ENCODE measurements at regions not wholly inside any gene's neighbourhood (a gene's known extent, or its start where the extent isn't known, plus 50 kb on each side); places are given as distances from the start of the nearest gene placed in this dataset.
"Not testable (repeated sequence)": the region's sequence is repeated elsewhere in the genome, so short reads cannot be mapped to it uniquely, and the experiment has no call there.

GRCh38 chr11:97912629-97913028 is 1108.1 kb upstream of the CNTN5 start:
- no peak overlapping the region for H2AFZ ChIP-seq (ENCODE audit: low read length)
- H3K79me1 ChIP-seq (ENCODE audit: insufficient read depth, low read depth, low read length, poor library complexity, severe bottlenecking): no peaks in the 10 kb centered on the region
- no peak for DNase-seq
- no peak overlapping the region for H3K4me3 Mint-ChIP-seq
- H3K9me3 Mint-ChIP-seq: no peaks in the 10 kb centered on the region
- H3K23me2 ChIP-seq (ENCODE audit: insufficient read length, low read depth, low read length, poor library complexity, severe bottlenecking): no peaks in the 10 kb centered on the region
- no peaks in the 10 kb centered on the region for H3K27me3 ChIP-seq (ENCODE audit: insufficient read depth, low read length)
- no peaks in the 10 kb centered on the region for H3K27me3 Mint-ChIP-seq (ENCODE audit: low read depth)
- H2AK5ac ChIP-seq (ENCODE audit: insufficient read length, low read length): no peak overlapping the region
- no peak overlapping the region for H2BK120ac ChIP-seq (ENCODE audit: low read depth, low read length, poor library complexity, severe bottlenecking)
- no peak overlapping the region for H4K91ac ChIP-seq (ENCODE audit: insufficient read length, low read depth, low read length)
- H4K20me1 ChIP-seq (ENCODE audit: control insufficient read depth, insufficient read depth, insufficient read length): no peaks in the 10 kb centered on the region
- WGBS (ENCODE audit: extremely low coverage, insufficient read length, low lambda C conversion rate): no CpG with 5 or more reads among the region's 3 CpGs
- H3K79me2 ChIP-seq (ENCODE audit: insufficient read depth, low read length): no peaks in the 10 kb centered on the region
- H3K4me1 ChIP-seq (ENCODE audit: insufficient read depth, low read length): no peaks in the 10 kb centered on the region
- H3K23ac ChIP-seq (ENCODE audit: insufficient read length, low read depth, low read length): no peak overlapping the region
- TF ChIP-seq, protein P1, sequence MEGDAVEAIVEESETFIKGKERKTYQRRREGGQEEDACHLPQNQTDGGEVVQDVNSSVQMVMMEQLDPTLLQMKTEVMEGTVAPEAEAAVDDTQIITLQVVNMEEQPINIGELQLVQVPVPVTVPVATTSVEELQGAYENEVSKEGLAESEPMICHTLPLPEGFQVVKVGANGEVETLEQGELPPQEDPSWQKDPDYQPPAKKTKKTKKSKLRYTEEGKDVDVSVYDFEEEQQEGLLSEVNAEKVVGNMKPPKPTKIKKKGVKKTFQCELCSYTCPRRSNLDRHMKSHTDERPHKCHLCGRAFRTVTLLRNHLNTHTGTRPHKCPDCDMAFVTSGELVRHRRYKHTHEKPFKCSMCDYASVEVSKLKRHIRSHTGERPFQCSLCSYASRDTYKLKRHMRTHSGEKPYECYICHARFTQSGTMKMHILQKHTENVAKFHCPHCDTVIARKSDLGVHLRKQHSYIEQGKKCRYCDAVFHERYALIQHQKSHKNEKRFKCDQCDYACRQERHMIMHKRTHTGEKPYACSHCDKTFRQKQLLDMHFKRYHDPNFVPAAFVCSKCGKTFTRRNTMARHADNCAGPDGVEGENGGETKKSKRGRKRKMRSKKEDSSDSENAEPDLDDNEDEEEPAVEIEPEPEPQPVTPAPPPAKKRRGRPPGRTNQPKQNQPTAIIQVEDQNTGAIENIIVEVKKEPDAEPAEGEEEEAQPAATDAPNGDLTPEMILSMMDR (conservative IDR thresholded peaks at IDR 0.05): no peak
- H3K27ac ChIP-seq (ENCODE audit: insufficient read length, low read depth, low read length): no peak overlapping the region
- no peak overlapping the region for H3K14ac ChIP-seq (ENCODE audit: insufficient read depth, low read length)
- H3K27ac Mint-ChIP-seq: no peak overlapping the region
- H3K4me1 Mint-ChIP-seq: no peaks in the 10 kb centered on the region
- no peak overlapping the region for H2BK20ac ChIP-seq (ENCODE audit: low read depth, low read length, poor library complexity, severe bottlenecking)
- no peak overlapping the region for H3K4ac ChIP-seq (ENCODE audit: low read depth, low read length)
- no peaks in the 10 kb centered on the region for H3K36me3 Mint-ChIP-seq (ENCODE audit: insufficient read depth in 1 of 3, low read depth in 3 of 3)
- no peak overlapping the region for H2BK5ac ChIP-seq (ENCODE audit: insufficient read length, low read length)
- H3K4me2 ChIP-seq (ENCODE audit: insufficient read depth, insufficient read length, low read length): no peak overlapping the region
- no peaks in the 10 kb centered on the region for H3K9me3 ChIP-seq (ENCODE audit: control insufficient read depth, low read depth, low read length)
- no peak overlapping the region for H3K18ac ChIP-seq (ENCODE audit: insufficient read length, low read depth, low read length)
- no peak overlapping the region for H4K8ac ChIP-seq (replicated peaks; ENCODE audit: insufficient read length, low read depth, low read length)
- H3K9ac ChIP-seq (ENCODE audit: extremely low read depth, insufficient read length, low read length): no peak overlapping the region
- no peak overlapping the region for H2BK12ac ChIP-seq (ENCODE audit: insufficient read length, low read depth, low read length)
- H2BK15ac ChIP-seq (ENCODE audit: low read depth, low read length): no peak overlapping the region
- no peak overlapping the region for H3T11ph ChIP-seq (ENCODE audit: low read length)
- no peak overlapping the region for H4K5ac ChIP-seq (ENCODE audit: insufficient read length, low read depth, low read length)
- no peak overlapping the region for H3K56ac ChIP-seq (ENCODE audit: insufficient read length, low read depth, low read length)

GRCh38 chr11:97922933-97923332 is 1097.8 kb upstream of the CNTN5 start:
- H3K36me3 Mint-ChIP-seq (ENCODE audit: insufficient read depth in 1 of 3, low read depth in 3 of 3): peaks cover 14 to 23% (median 14%) of the 10 kb centered on the region in 3 experiments
- H4K20me1 ChIP-seq (ENCODE audit: control insufficient read depth, insufficient read depth, insufficient read length); H2AK5ac ChIP-seq (ENCODE audit: insufficient read length, low read length); H3K14ac ChIP-seq (ENCODE audit: insufficient read depth, low read length); H3K4me3 Mint-ChIP-seq; H2BK5ac ChIP-seq (ENCODE audit: insufficient read length, low read length); H3K79me2 ChIP-seq (ENCODE audit: insufficient read depth, low read length); H3K4me2 ChIP-seq (ENCODE audit: insufficient read depth, insufficient read length, low read length); H2BK20ac ChIP-seq (ENCODE audit: low read depth, low read length, poor library complexity, severe bottlenecking); H3K9me3 ChIP-seq (ENCODE audit: control insufficient read depth, low read depth, low read length); H3K4me1 ChIP-seq (ENCODE audit: insufficient read depth, low read length); H3K4me1 Mint-ChIP-seq; H3K9ac ChIP-seq (ENCODE audit: extremely low read depth, insufficient read length, low read length); H2BK15ac ChIP-seq (ENCODE audit: low read depth, low read length); H3K27me3 Mint-ChIP-seq (ENCODE audit: low read depth); H3K56ac ChIP-seq (ENCODE audit: insufficient read length, low read depth, low read length); H3T11ph ChIP-seq (ENCODE audit: low read length); H3K79me1 ChIP-seq (ENCODE audit: insufficient read depth, low read depth, low read length, poor library complexity, severe bottlenecking); H3K18ac ChIP-seq (ENCODE audit: insufficient read length, low read depth, low read length); H3K27ac ChIP-seq (ENCODE audit: insufficient read length, low read depth, low read length); H3K27me3 ChIP-seq (ENCODE audit: insufficient read depth, low read length); H4K5ac ChIP-seq (ENCODE audit: insufficient read length, low read depth, low read length); H3K4ac ChIP-seq (ENCODE audit: low read depth, low read length); H3K27ac Mint-ChIP-seq; DNase-seq; H2BK120ac ChIP-seq (ENCODE audit: low read depth, low read length, poor library complexity, severe bottlenecking); H2AFZ ChIP-seq (ENCODE audit: low read length); H3K23ac ChIP-seq (ENCODE audit: insufficient read length, low read depth, low read length); H3K23me2 ChIP-seq (ENCODE audit: insufficient read length, low read depth, low read length, poor library complexity, severe bottlenecking); H4K91ac ChIP-seq (ENCODE audit: insufficient read length, low read depth, low read length); H2BK12ac ChIP-seq (ENCODE audit: insufficient read length, low read depth, low read length); H4K8ac ChIP-seq (replicated peaks; ENCODE audit: insufficient read length, low read depth, low read length): not testable (repeated sequence)
- H3K9me3 Mint-ChIP-seq: peaks cover 26 to 30% of the 10 kb centered on the region in 2 experiments
- no CpG with 5 or more reads among the region's 10 CpGs for WGBS (ENCODE audit: extremely low coverage, insufficient read length, low lambda C conversion rate)
